GM18511 (cell line): ENCODE measurements at regions not wholly inside any gene's neighbourhood (a gene's known extent, or its start where the extent isn't known, plus 50 kb on each side); places are given as distances from the start of the nearest gene placed in this dataset.

Experiments
- ATAC-seq: cut with Tn5 transposase; IDR thresholded peaks from one replicate; pipeline ENCODE4 v1.9.1; 2021; ENCODE audit warnings: mild to moderate bottlenecking, moderate library complexity; ENCODE audit not compliant: unreplicated experiment

DNA sequence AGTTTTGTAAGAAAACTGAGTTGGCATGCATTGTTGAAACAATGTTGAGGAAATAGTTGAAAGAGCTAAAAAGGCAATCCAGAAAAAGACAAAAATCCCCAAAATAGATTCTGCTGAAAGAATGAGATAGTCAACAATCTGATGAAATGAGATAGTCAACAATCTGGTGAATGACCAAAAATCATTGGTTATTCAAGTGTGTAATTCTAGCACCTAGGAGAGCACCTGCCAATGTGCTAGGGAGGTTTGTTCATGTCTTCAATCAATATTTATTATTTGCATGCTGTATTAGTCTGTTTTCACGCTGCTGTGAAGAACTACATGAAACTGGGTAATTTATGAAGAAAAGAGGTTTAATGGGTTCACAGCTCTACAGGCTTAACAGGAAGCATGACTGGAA lies 307.1 kb upstream of the HSF2 start:
- ATAC-seq: no peak

- ATAC-seq: no peak
Measured at GRCh38 chr6:122098201-122098678, 301.2 kb upstream of the HSF2 start.

DNA sequence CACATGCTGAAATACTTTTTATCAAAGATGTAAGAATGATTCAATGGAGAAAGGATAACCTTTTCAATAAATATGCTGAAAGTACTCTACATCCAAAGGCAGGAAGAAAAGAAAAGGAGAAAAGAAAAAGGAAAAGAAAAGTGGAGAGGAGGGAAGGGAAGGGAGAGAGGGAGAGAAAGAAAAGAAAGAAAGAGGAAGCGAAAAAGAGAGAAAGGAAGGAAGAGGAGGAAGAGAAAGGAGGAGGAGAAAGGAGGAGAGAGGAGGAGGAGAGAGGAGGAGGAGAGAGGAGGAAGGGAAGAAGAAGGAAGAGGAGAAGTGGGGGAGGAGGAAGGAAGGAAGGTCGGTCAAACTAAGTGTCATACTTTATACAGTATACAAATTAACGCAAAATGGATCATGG lies 297.4 kb upstream of the HSF2 start:
- ATAC-seq: no peak

GRCh38 chr6:122107256-122107852 lies 292.1 kb upstream of the HSF2 start:
- no peak for ATAC-seq

GRCh38 chr6:122109075-122109474 lies 290.4 kb upstream of the HSF2 start:
- no peak for ATAC-seq

DNA sequence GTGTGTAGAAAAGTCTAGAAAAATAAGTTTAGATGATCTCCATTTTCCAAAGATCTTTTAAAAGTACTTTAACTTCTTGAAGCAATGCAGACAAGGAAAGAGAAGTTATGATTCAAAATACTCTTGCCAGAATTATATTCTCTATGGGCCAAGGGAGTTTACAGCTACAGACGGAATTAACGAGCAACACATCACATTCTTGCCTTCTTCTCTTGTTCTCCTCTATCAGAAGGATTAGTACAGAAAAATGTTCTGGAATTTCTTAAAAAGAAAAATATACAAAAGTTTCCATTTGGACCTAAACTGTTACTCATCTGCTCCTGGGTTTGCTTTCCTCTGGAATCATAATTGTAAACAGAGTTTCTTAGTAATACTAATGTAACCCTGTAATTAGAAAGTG lies 284.7 kb upstream of the HSF2 start:
- no peak for ATAC-seq

DNA sequence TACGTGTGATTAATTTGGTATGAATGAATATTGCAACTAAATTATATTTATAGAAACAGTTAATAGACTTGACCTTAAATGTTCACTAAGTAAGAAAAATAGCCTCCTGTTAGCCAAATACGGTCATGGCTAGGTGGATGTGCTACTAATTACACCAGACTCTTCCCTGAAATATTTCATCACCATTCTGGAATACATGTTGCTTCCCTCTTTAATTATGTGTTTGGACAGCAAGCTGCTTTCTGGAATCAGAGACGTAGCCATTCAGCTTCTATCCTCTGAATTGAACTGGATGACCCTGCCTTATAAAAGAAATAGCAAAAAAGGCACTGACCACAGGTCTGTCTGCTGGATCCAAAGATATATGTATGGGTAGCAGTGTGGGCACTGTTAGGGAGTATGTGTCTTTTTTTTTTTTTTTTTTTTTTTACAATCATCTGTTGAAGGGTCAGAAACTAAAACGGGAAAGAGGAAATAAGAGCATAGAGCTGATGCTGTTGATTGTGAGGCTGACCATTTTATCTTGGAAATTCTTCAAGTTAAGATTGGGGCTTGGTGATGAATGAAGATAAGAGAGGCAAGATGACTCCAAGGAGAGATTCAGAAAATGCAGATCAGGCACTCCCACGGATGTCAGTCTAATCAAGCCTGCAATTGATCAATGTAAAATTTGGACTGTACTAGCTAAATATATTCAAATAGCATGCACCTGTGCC lies 283.2 kb upstream of the HSF2 start:
- ATAC-seq: no peak

- ATAC-seq: no peak
Measured at GRCh38 chr6:122116835-122117627, 282.4 kb upstream of the HSF2 start.

GRCh38 chr6:122118945-122119506 lies 280.4 kb upstream of the HSF2 start:
- ATAC-seq: no peak

GRCh38 chr6:122122202-122122601 lies 277.2 kb upstream of the HSF2 start:
- no peak for ATAC-seq

- ATAC-seq: no peak
Measured at GRCh38 chr6:122122686-122123085, 276.8 kb upstream of the HSF2 start.

DNA sequence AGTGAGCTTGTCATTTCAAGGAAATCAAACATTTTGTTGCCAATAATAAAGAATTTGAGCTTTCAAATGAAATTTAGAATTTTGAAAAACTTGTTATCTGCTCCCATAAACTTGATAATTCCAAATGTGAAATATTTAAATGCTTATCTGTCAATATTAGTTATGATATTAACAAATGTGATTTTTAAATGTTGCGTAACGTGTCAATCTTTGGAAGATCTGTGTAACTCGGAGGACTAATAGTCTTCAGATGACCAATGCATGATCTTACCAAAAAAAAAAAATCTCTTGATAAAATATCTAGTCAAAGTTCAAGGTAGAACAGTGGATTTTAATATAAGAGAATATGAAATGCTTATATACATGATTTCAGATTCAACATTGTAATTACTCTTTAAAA lies 274.5 kb upstream of the HSF2 start:
- no peak for ATAC-seq

GRCh38 chr6:122126894-122127293 lies 272.6 kb upstream of the HSF2 start:
- ATAC-seq: no peak

GRCh38 chr6:122128445-122128844 lies 271.0 kb upstream of the HSF2 start:
- ATAC-seq: no peak

- no peak for ATAC-seq
Measured at GRCh38 chr6:122129313-122130025, 270.0 kb upstream of the HSF2 start.

DNA sequence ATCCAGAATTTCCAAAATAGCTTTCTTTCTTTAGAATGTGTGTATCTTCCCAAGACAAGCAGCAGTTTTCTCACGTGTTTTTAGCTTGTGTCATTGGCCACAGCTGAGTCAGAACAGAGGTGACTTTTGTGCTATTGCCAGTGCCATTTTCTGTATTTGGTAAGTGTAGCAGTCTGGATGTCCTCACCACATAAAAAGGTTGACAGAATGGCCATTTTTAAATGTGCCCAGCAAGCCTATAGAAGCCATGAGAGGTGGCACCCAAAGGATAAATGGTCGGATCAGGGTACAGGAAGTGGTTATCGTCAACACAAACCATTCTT lies 269.5 kb upstream of the HSF2 start:
- no peak for ATAC-seq

GRCh38 chr6:122130518-122130917 lies 268.9 kb upstream of the HSF2 start:
- no peak for ATAC-seq

- no peak for ATAC-seq
Measured at GRCh38 chr6:122136386-122136785, 263.1 kb upstream of the HSF2 start.

- ATAC-seq: no peak
Measured at GRCh38 chr6:122140031-122140430, 259.4 kb upstream of the HSF2 start.

- ATAC-seq: no peak
Measured at GRCh38 chr6:122141246-122141645, 258.2 kb upstream of the HSF2 start.
